ENCODE measurements at regions not wholly inside any gene's neighbourhood (a gene's known extent, or its start where the extent isn't known, plus 50 kb on each side); places are given as distances from the start of the nearest gene placed in this dataset.
A peak's percentile ranks its signal among the peaks of the same experiment; 100 is the strongest.

DNA sequence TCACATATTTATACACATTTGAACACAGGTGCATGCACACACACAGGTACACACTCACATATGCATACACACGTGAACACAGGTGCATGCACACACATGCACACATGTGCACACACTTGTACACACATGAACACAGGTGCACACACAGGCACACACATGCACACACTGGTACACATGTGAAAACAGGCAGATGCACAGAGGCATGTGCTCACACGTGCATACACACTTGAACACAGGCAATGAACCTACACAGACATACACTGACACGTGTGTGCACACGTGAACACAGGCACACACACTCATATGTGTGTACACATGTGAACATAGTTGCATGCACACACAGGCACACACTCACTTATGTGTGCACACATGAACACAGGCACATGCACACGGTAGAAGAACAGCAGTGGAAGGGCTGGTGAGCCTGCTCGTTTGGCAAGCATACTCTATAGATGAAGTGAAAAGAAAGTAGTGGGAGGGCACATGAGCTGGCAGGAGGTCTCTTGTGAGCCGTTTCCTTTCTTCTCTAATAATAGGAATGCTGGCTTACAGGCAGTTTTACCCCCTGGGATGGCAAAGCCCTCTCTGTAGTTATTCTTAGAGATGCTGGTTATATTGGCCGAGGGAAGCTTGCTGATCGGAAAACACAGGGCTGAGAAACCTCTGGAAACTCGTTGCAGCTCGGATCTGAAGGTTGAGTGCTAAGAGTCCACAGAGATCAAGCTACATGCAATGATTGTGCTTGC lies 279.6 kb upstream of the CLNK start:
- H3K9me3 Mint-ChIP-seq = peaks cover 9% of the 10 kb centered on the region
- no peaks in the 10 kb centered on the region for H3K4me1 Mint-ChIP-seq
- ATAC-seq (no peak), DNase-seq (no peak)
- H3K27me3 Mint-ChIP-seq = no peaks in the 10 kb centered on the region
- no peak overlapping the region for H3K27ac Mint-ChIP-seq
- no peak overlapping the region for H3K4me3 Mint-ChIP-seq
- H3K36me3 Mint-ChIP-seq (ENCODE audit: low read depth) = no peaks in the 10 kb centered on the region

- no peaks in the 10 kb centered on the region for H3K27me3 Mint-ChIP-seq
- no peak overlapping the region for H3K4me3 Mint-ChIP-seq
- no peaks in the 10 kb centered on the region for H3K36me3 Mint-ChIP-seq (ENCODE audit: low read depth)
- ATAC-seq = no peak
- no peak overlapping the region for H3K27ac Mint-ChIP-seq
- no peaks in the 10 kb centered on the region for H3K4me1 Mint-ChIP-seq
- DNase-seq = no peak
- peaks cover 9% of the 10 kb centered on the region for H3K9me3 Mint-ChIP-seq
Observed at GRCh38 chr4:10963241-10963640, 278.7 kb upstream of the CLNK start.

DNA sequence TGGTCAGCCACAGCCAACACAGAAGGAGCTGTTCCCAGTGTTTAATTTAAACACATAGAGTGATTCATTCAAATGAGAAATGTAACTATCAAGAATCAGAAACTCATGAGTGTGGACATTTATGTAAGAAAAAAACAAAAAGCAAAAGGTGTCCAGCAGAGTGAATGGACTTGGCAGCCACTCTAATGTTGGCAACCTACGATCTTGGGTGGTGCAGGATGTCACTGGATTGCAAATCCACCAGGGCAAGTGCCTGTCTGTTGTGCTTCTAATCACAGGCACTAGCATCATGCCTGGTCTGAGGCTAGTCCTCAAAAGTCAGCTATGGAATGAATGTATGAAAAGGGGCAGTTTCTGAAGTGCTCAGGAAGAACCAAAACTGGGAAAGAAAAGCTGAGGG lies 277.7 kb upstream of the CLNK start:
- Mint-ChIP-seq H3K27ac (no peak overlapping the region), H3K4me1 (no peaks in the 10 kb centered on the region), H3K27me3 (peaks cover under 1% of the 10 kb centered on the region), H3K36me3 (ENCODE audit: low read depth) (no peaks in the 10 kb centered on the region), H3K9me3 (peaks cover 9% of the 10 kb centered on the region), H3K4me3 (no peak overlapping the region)
- ATAC-seq (no peak), DNase-seq (no peak)

- no peak overlapping the region for H3K27ac Mint-ChIP-seq
- no peak for DNase-seq
- H3K4me1 Mint-ChIP-seq = peaks cover 4% of the 10 kb centered on the region
- ATAC-seq = no peak
- H3K4me3 Mint-ChIP-seq = no peak overlapping the region
- no peaks in the 10 kb centered on the region for H3K36me3 Mint-ChIP-seq (ENCODE audit: low read depth)
- peaks cover 9% of the 10 kb centered on the region for H3K9me3 Mint-ChIP-seq
- peaks cover 1% of the 10 kb centered on the region for H3K27me3 Mint-ChIP-seq
Observed at GRCh38 chr4:10960389-10960788, 275.8 kb upstream of the CLNK start.

DNA sequence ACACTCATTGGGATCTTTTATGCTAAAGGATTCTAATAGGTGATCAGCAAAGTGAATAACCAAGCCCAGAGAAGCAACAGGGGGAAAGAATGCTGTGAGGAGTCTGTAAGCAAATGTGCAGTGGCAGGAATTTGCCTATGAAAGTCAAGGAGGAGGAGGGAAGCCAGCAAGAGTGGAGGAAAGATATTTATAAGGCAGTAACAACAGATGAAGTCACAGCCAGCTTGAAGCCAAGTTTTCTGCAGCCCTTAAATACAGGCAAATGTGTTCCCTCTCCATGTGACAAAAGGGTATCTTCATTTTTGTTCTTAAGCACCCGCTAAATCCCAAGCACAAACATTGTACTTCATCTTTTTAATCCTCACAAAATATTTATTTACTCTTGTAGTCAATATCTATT lies 275.0 kb upstream of the CLNK start:
- no peak for DNase-seq
- H3K9me3 Mint-ChIP-seq = peaks cover 9% of the 10 kb centered on the region

DNA sequence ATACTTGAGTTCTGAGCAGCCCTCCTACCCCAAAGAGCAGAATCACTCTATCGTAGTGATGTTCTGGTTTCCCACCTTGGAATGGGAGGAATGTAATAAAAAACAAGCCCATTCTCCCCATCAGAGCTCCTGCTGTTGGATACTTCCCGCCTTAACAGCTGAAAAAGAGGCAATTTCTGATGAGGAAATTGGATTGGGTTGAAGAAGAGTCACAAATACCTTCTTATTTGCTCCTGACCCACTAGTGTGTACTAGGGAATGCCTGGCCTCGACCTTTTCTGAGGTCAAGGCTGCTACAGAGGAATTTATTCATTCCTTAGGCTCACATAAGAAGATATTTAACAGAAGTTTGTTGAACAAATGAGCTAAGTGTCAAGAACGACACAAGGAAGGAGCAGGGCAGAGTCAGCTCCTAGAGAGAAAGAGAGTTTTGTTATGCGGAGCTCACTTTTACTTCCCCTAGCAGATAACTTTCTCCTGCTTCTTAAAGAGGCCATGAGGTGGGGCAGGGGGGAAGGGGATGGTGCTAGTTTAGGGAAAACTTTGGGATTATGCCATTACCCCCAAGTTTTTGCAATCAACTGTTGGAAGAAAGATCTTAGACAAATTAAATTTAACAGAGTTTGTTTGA lies 273.8 kb upstream of the CLNK start:
- peaks cover 1% of the 10 kb centered on the region for H3K27me3 Mint-ChIP-seq
- H3K4me3 Mint-ChIP-seq = no peak overlapping the region

More for the DNA sequence above, 275.0 kb upstream of the CLNK start:
- Mint-ChIP-seq H3K4me3 (no peak overlapping the region), H3K27ac (no peak overlapping the region), H3K27me3 (peaks cover 1% of the 10 kb centered on the region), H3K36me3 (ENCODE audit: low read depth) (no peaks in the 10 kb centered on the region), H3K4me1 (peaks cover 9% of the 10 kb centered on the region)
- no peak for ATAC-seq

DNA sequence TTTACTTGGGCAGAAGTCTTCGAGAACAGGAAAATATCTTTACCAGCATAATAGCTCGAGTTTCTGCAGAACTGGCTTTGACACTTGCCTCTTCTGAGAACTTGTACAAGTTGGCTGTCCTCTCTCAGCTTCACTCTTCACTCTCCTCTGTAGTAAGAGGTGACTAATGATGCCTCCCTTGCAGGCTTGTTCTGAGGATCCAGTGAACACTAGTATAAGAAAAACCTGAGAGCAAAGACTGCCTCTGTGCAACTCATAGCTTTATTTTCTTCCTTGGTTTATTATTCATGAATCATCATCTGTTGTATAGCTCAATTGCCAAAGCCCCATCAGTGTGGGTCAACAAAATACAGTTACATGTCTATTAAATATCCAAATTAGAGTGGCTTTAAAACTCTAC lies 266.7 kb upstream of the CLNK start:
- no peak overlapping the region for H3K4me3 Mint-ChIP-seq
- H3K27ac Mint-ChIP-seq = no peak overlapping the region
- no peaks in the 10 kb centered on the region for H3K9me3 Mint-ChIP-seq
- ATAC-seq (no peak), DNase-seq (no peak)
- H3K36me3 Mint-ChIP-seq (ENCODE audit: low read depth) = no peaks in the 10 kb centered on the region
- peaks cover 10% of the 10 kb centered on the region for H3K4me1 Mint-ChIP-seq
- no peaks in the 10 kb centered on the region for H3K27me3 Mint-ChIP-seq

More for the DNA sequence above, 273.8 kb upstream of the CLNK start:
- ATAC-seq (no peak), DNase-seq (no peak)
- Mint-ChIP-seq H3K4me1 (peaks cover 10% of the 10 kb centered on the region), H3K9me3 (peaks cover under 1% of the 10 kb centered on the region), H3K36me3 (ENCODE audit: low read depth) (no peaks in the 10 kb centered on the region), H3K27ac (no peak overlapping the region)

- Mint-ChIP-seq H3K36me3 (ENCODE audit: low read depth) (no peaks in the 10 kb centered on the region), H3K27ac (no peak overlapping the region), H3K9me3 (no peaks in the 10 kb centered on the region), H3K4me1 (no peaks in the 10 kb centered on the region), H3K27me3 (no peaks in the 10 kb centered on the region), H3K4me3 (no peak overlapping the region)
- ATAC-seq (no peak), DNase-seq (no peak)
Observed at GRCh38 chr4:10949039-10949733, 264.6 kb upstream of the CLNK start.

DNA sequence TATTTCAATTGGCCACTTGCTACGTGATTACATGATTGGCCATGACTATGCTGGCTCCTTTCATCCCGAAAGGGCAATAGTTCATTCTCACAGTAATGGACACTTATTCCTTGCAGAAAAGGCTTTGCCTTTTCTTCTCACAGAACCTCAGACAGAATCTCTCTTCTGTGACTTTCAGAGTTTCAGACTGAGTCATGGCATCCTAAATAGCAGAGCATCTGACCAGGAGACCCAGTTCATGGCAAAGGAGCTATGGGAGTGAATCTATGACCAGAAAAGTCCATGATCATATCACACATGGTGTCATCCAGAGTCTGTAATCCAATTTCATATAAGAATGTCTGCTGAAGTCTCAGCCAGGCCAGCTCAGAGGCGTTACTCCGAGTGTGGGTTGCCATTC lies 263.3 kb upstream of the CLNK start:
- no peaks in the 10 kb centered on the region for H3K36me3 Mint-ChIP-seq (ENCODE audit: low read depth)
- no peaks in the 10 kb centered on the region for H3K4me1 Mint-ChIP-seq
- ATAC-seq (no peak), DNase-seq (no peak)
- no peaks in the 10 kb centered on the region for H3K9me3 Mint-ChIP-seq
- no peak overlapping the region for H3K27ac Mint-ChIP-seq
- no peak overlapping the region for H3K4me3 Mint-ChIP-seq
- H3K27me3 Mint-ChIP-seq = no peaks in the 10 kb centered on the region

- no peaks in the 10 kb centered on the region for H3K4me1 Mint-ChIP-seq
- no peak for DNase-seq
- no peak overlapping the region for H3K27ac Mint-ChIP-seq
- ATAC-seq = no peak
- no peak overlapping the region for H3K4me3 Mint-ChIP-seq
- peaks cover 3% of the 10 kb centered on the region for H3K36me3 Mint-ChIP-seq (ENCODE audit: low read depth)
- peaks cover 14% of the 10 kb centered on the region for H3K9me3 Mint-ChIP-seq
- H3K27me3 Mint-ChIP-seq = no peaks in the 10 kb centered on the region
Observed at GRCh38 chr4:10944321-10944720, 259.8 kb upstream of the CLNK start.

- no peak overlapping the region for H3K27ac Mint-ChIP-seq
- ATAC-seq (no peak), DNase-seq (no peak)
- peaks cover 3% of the 10 kb centered on the region for H3K36me3 Mint-ChIP-seq (ENCODE audit: low read depth)
- no peaks in the 10 kb centered on the region for H3K27me3 Mint-ChIP-seq
- H3K4me3 Mint-ChIP-seq = no peak overlapping the region
- peaks cover 18% of the 10 kb centered on the region for H3K9me3 Mint-ChIP-seq
- no peaks in the 10 kb centered on the region for H3K4me1 Mint-ChIP-seq
Observed at GRCh38 chr4:10942156-10942555, 257.6 kb upstream of the CLNK start.

- Mint-ChIP-seq H3K36me3 (ENCODE audit: low read depth) (no peaks in the 10 kb centered on the region), H3K4me1 (peaks cover 7% of the 10 kb centered on the region), H3K9me3 (no peaks in the 10 kb centered on the region), H3K27me3 (no peaks in the 10 kb centered on the region), H3K4me3 (no peak overlapping the region), H3K27ac (no peak overlapping the region)
- DNase-seq = no peak
- ATAC-seq = peak; percentile 40
Observed at GRCh38 chr4:10929818-10930217, 245.2 kb upstream of the CLNK start.

GRCh38 chr4:10925996-10926395 lies 241.4 kb upstream of the CLNK start:
- ATAC-seq = no peak
- H3K27me3 Mint-ChIP-seq = no peaks in the 10 kb centered on the region
- H3K4me3 Mint-ChIP-seq = no peak overlapping the region
- no peaks in the 10 kb centered on the region for H3K36me3 Mint-ChIP-seq (ENCODE audit: low read depth)
- no peaks in the 10 kb centered on the region for H3K9me3 Mint-ChIP-seq
- peaks cover 7% of the 10 kb centered on the region for H3K4me1 Mint-ChIP-seq
- H3K27ac Mint-ChIP-seq = no peak overlapping the region
- no peak for DNase-seq

GRCh38 chr4:10924274-10924673 lies 239.7 kb upstream of the CLNK start:
- H3K36me3 Mint-ChIP-seq (ENCODE audit: low read depth) = no peaks in the 10 kb centered on the region
- ATAC-seq = no peak
- no peak overlapping the region for H3K4me3 Mint-ChIP-seq
- H3K4me1 Mint-ChIP-seq = no peaks in the 10 kb centered on the region
- DNase-seq = no peak
- H3K27ac Mint-ChIP-seq = no peak overlapping the region
- H3K9me3 Mint-ChIP-seq = peaks cover 3% of the 10 kb centered on the region
- peaks cover 2% of the 10 kb centered on the region for H3K27me3 Mint-ChIP-seq

- Mint-ChIP-seq H3K27ac (no peak overlapping the region), H3K4me1 (no peaks in the 10 kb centered on the region), H3K9me3 (peaks cover 3% of the 10 kb centered on the region), H3K36me3 (ENCODE audit: low read depth) (no peaks in the 10 kb centered on the region), H3K4me3 (no peak overlapping the region), H3K27me3 (peaks cover 2% of the 10 kb centered on the region)
- DNase-seq (no peak), ATAC-seq (no peak)
Observed at GRCh38 chr4:10917566-10917965, 233.0 kb upstream of the CLNK start.

All from activated naive CD8-positive, alpha-beta T cell treated with anti-CD3 and anti-CD28 coated beads, Interleukin-2, amount 50 U/mL, for 24 hours (primary cell).